IMR-90 (cell line): ENCODE measurements at regions not wholly inside any gene's neighbourhood (a gene's known extent, or its start where the extent isn't known, plus 50 kb on each side); places are given as distances from the start of the nearest gene placed in this dataset.

Experiments
- ATAC-seq: fragments of 200-7000 bp; cut with Tn5 transposase; 2 replicates; pipeline ENCODE4 v1.9.1; 2020; ENCODE audit warnings: low read depth, mild to moderate bottlenecking, moderate library complexity
- BruUV-seq: library from RNA; stranded (reverse); fragments of 400-500 nt; replicated peaks from 2 replicates; lab custom pipeline; 2021; lab: Mats Ljungman, UMichigan
- CTCF ChIA-PET: fragments of 300-600 bp; formaldehyde crosslinking; extraction: SDS; loops from one replicate; lab custom pipeline; 2021; ENCODE audit warnings: antibody characterized with exemption; lab: Yijun Ruan, JAX
- POLR2A ChIA-PET: fragments of 300-600 bp; sonication (Branson Sonifier 250); formaldehyde crosslinking; loops from one replicate; lab custom pipeline; 2022; ENCODE audit warnings: antibody characterized with exemption; ENCODE audit not compliant: unreplicated experiment; lab: Charles Lee
- DNase-seq: peaks from one replicate; pipeline ENCODE4 v3.0.0; 2013
- H2AFZ ChIP-seq: replicated peaks from 2 replicates; pipeline ENCODE3; 2013; ENCODE audit warnings: low read length, mild to moderate bottlenecking; ENCODE audit not compliant: poor library complexity
- H2AK5ac ChIP-seq: 2 replicates; pipeline ENCODE4 v1.6.1; 2013; ENCODE audit warnings: low read depth, low read length, inconsistent platforms
- H2AK9ac ChIP-seq: replicated peaks from 2 replicates; pipeline ENCODE3; 2013; ENCODE audit warnings: mild to moderate bottlenecking, low read depth, low read length, moderate library complexity; ENCODE audit not compliant: poor library complexity
- H2BK120ac ChIP-seq: 2 replicates; pipeline ENCODE4 v1.6.1; 2013; ENCODE audit warnings: low read depth, low read length, inconsistent platforms
- H2BK15ac ChIP-seq: 3 replicates; pipeline ENCODE4 v1.6.1; 2013; ENCODE audit warnings: low read depth, low read length, inconsistent platforms
- H2BK20ac ChIP-seq: 2 replicates; pipeline ENCODE4 v1.6.1; 2013; ENCODE audit warnings: low read depth, mild to moderate bottlenecking, inconsistent platforms, low read length, moderate library complexity
- H2BK5ac ChIP-seq: 2 replicates; pipeline ENCODE4 v1.6.1; 2013; ENCODE audit warnings: mild to moderate bottlenecking, low read depth, low read length, inconsistent platforms; ENCODE audit not compliant: poor library complexity, severe bottlenecking
- H3K14ac ChIP-seq: replicated peaks from 2 replicates; pipeline ENCODE4 v1.6.1; 2013; ENCODE audit warnings: low read depth, low read length, inconsistent platforms
- H3K18ac ChIP-seq: 2 replicates; pipeline ENCODE4 v1.6.1; 2013; ENCODE audit warnings: low read depth, low read length, control low read depth
- H3K23ac ChIP-seq: 2 replicates; pipeline ENCODE4 v1.6.1; 2013; ENCODE audit warnings: low read depth, low read length, inconsistent platforms
- H3K27ac ChIP-seq: 2 replicates; pipeline ENCODE4 v1.5.1; 2013; ENCODE audit warnings: mild to moderate bottlenecking, control low read depth, low read length; ENCODE audit not compliant: insufficient read depth
- H3K27me3 ChIP-seq: 2 replicates; pipeline ENCODE4 v1.6.1; 2013; ENCODE audit warnings: low read length; ENCODE audit not compliant: control insufficient read depth, insufficient read depth
- H3K36me3 ChIP-seq: 2 replicates; pipeline ENCODE4 v1.6.1; 2013; ENCODE audit warnings: low read length, mixed read lengths; ENCODE audit not compliant: control insufficient read depth, insufficient read depth
- H3K4ac ChIP-seq: 2 replicates; pipeline ENCODE4 v1.6.1; 2013; ENCODE audit warnings: low read depth, low read length, inconsistent platforms
- H3K4me1 ChIP-seq: 2 replicates; pipeline ENCODE4 v1.6.1; 2013; ENCODE audit warnings: low read length, mixed read lengths; ENCODE audit not compliant: control insufficient read depth, insufficient read depth
- H3K4me2 ChIP-seq: 2 replicates; pipeline ENCODE4 v1.6.1; 2013; ENCODE audit warnings: low read depth, mild to moderate bottlenecking, control low read depth, low read length, moderate library complexity
- H3K4me3 ChIP-seq: 2 replicates; pipeline ENCODE4 v1.5.1; 2013; ENCODE audit warnings: low read depth, mild to moderate bottlenecking, control low read depth, low read length, moderate library complexity; ENCODE audit not compliant: insufficient read depth
- H3K56ac ChIP-seq: 2 replicates; pipeline ENCODE4 v1.6.1; 2013; ENCODE audit warnings: low read length, inconsistent platforms; ENCODE audit not compliant: insufficient read depth; ENCODE audit errors: extremely low read depth
- H3K79me1 ChIP-seq, 2 experiments: 2 replicates each; pipeline ENCODE4 v1.6.1; 2013; ENCODE audit warnings: low read length in 2 of 2, inconsistent platforms in 1 of 2, low read depth in 1 of 2
- H3K9ac ChIP-seq: 2 replicates; pipeline ENCODE4 v1.6.1; 2013; ENCODE audit warnings: low read depth, low read length, control low read depth
- H3K9me1 ChIP-seq: 2 replicates; pipeline ENCODE4 v1.6.1; 2013; ENCODE audit warnings: low read length, inconsistent platforms; ENCODE audit not compliant: insufficient read depth
- H3K9me3 ChIP-seq: 2 replicates; pipeline ENCODE4 v1.6.1; 2013; ENCODE audit warnings: low read length; ENCODE audit not compliant: control insufficient read depth, insufficient read depth
- H4K20me1 ChIP-seq: 2 replicates; pipeline ENCODE4 v1.6.1; 2013; ENCODE audit warnings: low read length, inconsistent platforms; ENCODE audit not compliant: insufficient read depth
- H4K5ac ChIP-seq: 2 replicates; pipeline ENCODE4 v1.6.1; 2013; ENCODE audit warnings: mild to moderate bottlenecking, low read depth, low read length, control low read depth
- H4K8ac ChIP-seq, 2 experiments: 2 replicates each; pipeline ENCODE4 v1.6.1; 2013; ENCODE audit warnings: low read depth in 2 of 2, low read length in 2 of 2, control low read depth in 1 of 2, inconsistent platforms in 1 of 2
- H4K91ac ChIP-seq: 2 replicates; pipeline ENCODE4 v1.6.1; 2013; ENCODE audit warnings: low read depth, low read length, inconsistent platforms; ENCODE audit not compliant: insufficient read depth
- BHLHE40 ChIP-seq: fragments of 150-350 bp; IDR thresholded peaks from 2 replicates; pipeline ENCODE4 v1.6.1; 2016; ENCODE audit warnings: mild to moderate bottlenecking, low read depth, low read length
- CEBPB ChIP-seq: IDR thresholded peaks from 2 replicates; pipeline ENCODE4 v1.6.1; 2012; ENCODE audit warnings: low read depth, low read length, improper control_type of control experiment
- CHD1 ChIP-seq: IDR thresholded peaks from 2 replicates; pipeline ENCODE4 v1.6.1; 2012; ENCODE audit warnings: low read depth, low read length, improper control_type of control experiment
- CTCF ChIP-seq: conservative IDR thresholded peaks from 2 replicates; pipeline ENCODE4 v1.5.1; 2012; ENCODE audit warnings: mild to moderate bottlenecking, low read depth, low read length, improper control_type of control experiment
- ELK1 ChIP-seq: fragments of 150-350 bp; IDR thresholded peaks from 2 replicates; pipeline ENCODE4 v1.6.1; 2016; ENCODE audit warnings: low read depth, mild to moderate bottlenecking, low read length, moderate library complexity, borderline replicate concordance
- FOS ChIP-seq: fragments of 150-350 bp; IDR thresholded peaks from 2 replicates; pipeline ENCODE4 v1.6.1; 2016; ENCODE audit warnings: low read depth, low read length
- MAFK ChIP-seq: IDR thresholded peaks from 2 replicates; pipeline ENCODE4 v1.6.1; 2012; ENCODE audit warnings: low read depth, low read length, improper control_type of control experiment
- MAZ ChIP-seq: IDR thresholded peaks from 2 replicates; pipeline ENCODE4 v1.6.1; 2012; ENCODE audit warnings: low read depth, mild to moderate bottlenecking, low read length, improper control_type of control experiment, moderate library complexity, borderline replicate concordance
- MXI1 ChIP-seq: IDR thresholded peaks from 2 replicates; pipeline ENCODE4 v1.6.1; 2012; ENCODE audit warnings: low read depth, mild to moderate bottlenecking, low read length, moderate library complexity, borderline replicate concordance
- NFE2L2 ChIP-seq: fragments of 150-350 bp; IDR thresholded peaks from 2 replicates; pipeline ENCODE4 v1.6.1; 2016; ENCODE audit warnings: low read depth, mild to moderate bottlenecking, low read length
- POLR2A ChIP-seq: IDR thresholded peaks from 2 replicates; pipeline ENCODE4 v1.6.1; 2012; ENCODE audit warnings: mild to moderate bottlenecking, low read depth, low read length
- RAD21 ChIP-seq: IDR thresholded peaks from 2 replicates; pipeline ENCODE4 v1.6.1; 2012; ENCODE audit warnings: low read length, improper control_type of control experiment
- RCOR1 ChIP-seq: IDR thresholded peaks from 2 replicates; pipeline ENCODE4 v1.6.1; 2012; ENCODE audit warnings: mild to moderate bottlenecking, low read length, improper control_type of control experiment; ENCODE audit not compliant: insufficient replicate concordance
- RFX5 ChIP-seq: IDR thresholded peaks from 2 replicates; pipeline ENCODE4 v1.8.0; 2012; ENCODE audit warnings: low read depth, mild to moderate bottlenecking, low read length, moderate library complexity
- SMC3 ChIP-seq: fragments of 150-350 bp; IDR thresholded peaks from 2 replicates; pipeline ENCODE4 v1.6.1; 2016; ENCODE audit warnings: low read depth, mild to moderate bottlenecking, antibody characterized with exemption, low read length, moderate library complexity
- USF2 ChIP-seq: fragments of 150-350 bp; IDR thresholded peaks from 2 replicates; pipeline ENCODE4 v1.6.1; 2017; ENCODE audit warnings: mild to moderate bottlenecking, antibody characterized with exemption, low read length, low read depth
- WGBS, 2 experiments: methylation state at CpG; one replicate each; pipeline versions ENCODE4 v1.1.5 to v1.1.7; 2013; ENCODE audit warnings: missing lambda C conversion rate in 2 of 2; ENCODE audit not compliant: insufficient read length in 1 of 2; ENCODE audit errors: extremely low coverage in 2 of 2; 5-methylcytosine and 5-hydroxymethylcytosine counted together
- dilution Hi-C: fragments of 300-500 bp; cut with HindIII; formaldehyde crosslinking; loops from one replicate; pipeline ENCODE4 v1.14.3; 2018; ENCODE audit warnings: low sequenced_read_pairs; ENCODE audit not compliant: unreplicated experiment
- in situ Hi-C: fragments of 300-500 bp; cut with MboI; formaldehyde crosslinking; loops from 3 replicates; pipeline ENCODE4 v1.14.3; 2019; ENCODE audit warnings: low sequenced_read_pairs, inconsistent platforms, mixed read lengths
- intact Hi-C: fragments of 100-400 bp; cut with micrococcal nuclease; formaldehyde crosslinking; loops from 2 replicates; pipeline ENCODE4 v1.10.0; 2022

- H3K79me1 ChIP-seq: no peaks in the 10 kb centered on the region
- intact Hi-C loops (loop anchor here (10.0 kb wide), 1 partner anchor 1078 kb away; no protein-coding TSS in a partner anchor), dilution Hi-C loops (no loop called here), in situ Hi-C loops (loop anchor here (25.0 kb wide), 1 partner anchor 955 kb away; no protein-coding TSS in a partner anchor)
- BruUV-seq: no TSS peak
- H2BK20ac ChIP-seq: no peak overlapping the region
- H4K8ac ChIP-seq: no peak overlapping the region
- no peaks in the 10 kb centered on the region for H3K27me3 ChIP-seq
- no peak overlapping the region for H3K18ac ChIP-seq
- ChIA-PET POLR2A (interaction anchor here (0.6 kb wide), 1 partner anchor 845 kb away, joined by 13 read pairs; no protein-coding TSS in a partner anchor), CTCF (no interaction called here)
- H3K4me1 ChIP-seq: no peaks in the 10 kb centered on the region
- H3K4me2 ChIP-seq: no peak overlapping the region
- no peak overlapping the region for H3K9ac ChIP-seq
- no peak overlapping the region for H2BK5ac ChIP-seq
- no peak overlapping the region for H2AK5ac ChIP-seq
- no peak overlapping the region for H3K4ac ChIP-seq
- no peak overlapping the region for H3K27ac ChIP-seq
- WGBS, 2 experiments: no CpG with 5 or more reads among the region's 1 CpG
- H3K4me3 ChIP-seq: no peak overlapping the region
- H3K36me3 ChIP-seq: no peaks in the 10 kb centered on the region
- ATAC-seq (no peak), DNase-seq (no peak)
- no peak overlapping the region for H3K14ac ChIP-seq
- H3K23ac ChIP-seq: no peak overlapping the region
- H2AK9ac ChIP-seq: no peak overlapping the region
- H4K91ac ChIP-seq: no peak overlapping the region
- no peak overlapping the region for H2BK15ac ChIP-seq
- no peaks in the 10 kb centered on the region for H4K20me1 ChIP-seq
- TF ChIP-seq CTCF (no peak), POLR2A (no peak), BHLHE40 (no peak), MAFK (no peak), MAZ (no peak), FOS (no peak), SMC3 (no peak), RCOR1 (no peak), USF2 (no peak), NFE2L2 (no peak), MXI1 (no peak), CEBPB (no peak), ELK1 (no peak), CHD1 (no peak), RAD21 (no peak), RFX5 (no peak)
- no peak overlapping the region for H2AFZ ChIP-seq
- H2BK120ac ChIP-seq: no peak overlapping the region
- no peak overlapping the region for H4K5ac ChIP-seq
- no peaks in the 10 kb centered on the region for H3K9me1 ChIP-seq
- no peak overlapping the region for H3K56ac ChIP-seq
- H3K9me3 ChIP-seq: no peaks in the 10 kb centered on the region
Observed at GRCh38 chr12:86917121-86917520, 660.9 kb upstream of the MGAT4C start.
